H9 (cell line): ENCODE measurements at regions not wholly inside any gene's neighbourhood (a gene's known extent, or its start where the extent isn't known, plus 50 kb on each side); places are given as distances from the start of the nearest gene placed in this dataset.

Experiments used
- DNase-seq: peaks from one replicate; pipeline ENCODE4 v3.0.0-alpha.2; 2017
- H2AFZ ChIP-seq: one replicate; pipeline ENCODE4 v1.6.1; 2013; ENCODE audit warnings: mild to moderate bottlenecking, low read length, control low read depth, moderate library complexity
- H2AK5ac ChIP-seq: 2 replicates; pipeline ENCODE4 v1.6.1; 2013; ENCODE audit warnings: low read length, control low read depth, mixed read lengths; ENCODE audit not compliant: insufficient read length
- H2BK120ac ChIP-seq: one replicate; pipeline ENCODE4 v1.6.1; 2013; ENCODE audit warnings: low read depth, mild to moderate bottlenecking, low read length, control low read depth, inconsistent platforms; ENCODE audit not compliant: poor library complexity, severe bottlenecking
- H2BK12ac ChIP-seq: 2 replicates; pipeline ENCODE4 v1.6.1; 2013; ENCODE audit warnings: low read length, control low read depth, mixed read lengths, low read depth; ENCODE audit not compliant: insufficient read length
- H2BK15ac ChIP-seq: 2 replicates; pipeline ENCODE4 v1.6.1; 2013; ENCODE audit warnings: low read depth, low read length, control low read depth
- H2BK20ac ChIP-seq: one replicate; pipeline ENCODE4 v1.6.1; 2013; ENCODE audit warnings: low read depth, mild to moderate bottlenecking, low read length, control low read depth, inconsistent platforms; ENCODE audit not compliant: poor library complexity, severe bottlenecking
- H2BK5ac ChIP-seq: 2 replicates; pipeline ENCODE4 v1.6.1; 2013; ENCODE audit warnings: low read length, control low read depth, mixed read lengths; ENCODE audit not compliant: insufficient read length
- H3K14ac ChIP-seq: 2 replicates; pipeline ENCODE4 v1.6.1; 2013; ENCODE audit warnings: low read length, control low read depth; ENCODE audit not compliant: insufficient read depth
- H3K18ac ChIP-seq: 2 replicates; pipeline ENCODE4 v1.6.1; 2013; ENCODE audit warnings: low read depth, mild to moderate bottlenecking, mixed read lengths, low read length, control low read depth; ENCODE audit not compliant: insufficient read length
- H3K23ac ChIP-seq: 2 replicates; pipeline ENCODE4 v1.6.1; 2013; ENCODE audit warnings: low read length, control low read depth, mixed read lengths, low read depth; ENCODE audit not compliant: insufficient read length
- H3K23me2 ChIP-seq: 2 replicates; pipeline ENCODE4 v1.6.1; 2013; ENCODE audit warnings: low read depth, mild to moderate bottlenecking, mixed read lengths, low read length, control low read depth; ENCODE audit not compliant: insufficient read length, poor library complexity, severe bottlenecking
- H3K27ac ChIP-seq: 2 replicates; pipeline ENCODE4 v1.5.1; 2013; ENCODE audit warnings: low read length, control low read depth, mixed read lengths, low read depth; ENCODE audit not compliant: insufficient read length
- H3K27me3 ChIP-seq: 2 replicates; pipeline ENCODE4 v1.6.1; 2013; ENCODE audit warnings: low read length, control low read depth, inconsistent platforms; ENCODE audit not compliant: insufficient read depth
- H3K4ac ChIP-seq: 2 replicates; pipeline ENCODE4 v1.6.1; 2013; ENCODE audit warnings: low read depth, mild to moderate bottlenecking, control low read depth, inconsistent platforms, low read length, moderate library complexity
- H3K4me1 ChIP-seq: 2 replicates; pipeline ENCODE4 v1.6.1; 2013; ENCODE audit warnings: low read length, control low read depth, inconsistent platforms; ENCODE audit not compliant: insufficient read depth
- H3K4me2 ChIP-seq: 2 replicates; pipeline ENCODE4 v1.6.1; 2013; ENCODE audit warnings: low read length, control low read depth, mixed read lengths; ENCODE audit not compliant: insufficient read length, insufficient read depth
- H3K56ac ChIP-seq: 2 replicates; pipeline ENCODE4 v1.6.1; 2013; ENCODE audit warnings: low read depth, mild to moderate bottlenecking, mixed read lengths, low read length, control low read depth; ENCODE audit not compliant: insufficient read length
- H3K79me1 ChIP-seq: 2 replicates; pipeline ENCODE4 v1.6.1; 2013; ENCODE audit warnings: low read depth, mild to moderate bottlenecking, moderate library complexity, low read length, control low read depth, inconsistent platforms; ENCODE audit not compliant: insufficient read depth, poor library complexity, severe bottlenecking
- H3K79me2 ChIP-seq: 2 replicates; pipeline ENCODE4 v1.6.1; 2013; ENCODE audit warnings: low read length, control low read depth, inconsistent platforms; ENCODE audit not compliant: insufficient read depth
- H3K9ac ChIP-seq: 2 replicates; pipeline ENCODE4 v1.6.1; 2013; ENCODE audit warnings: low read length, control low read depth, mixed read lengths; ENCODE audit not compliant: insufficient read length; ENCODE audit errors: extremely low read depth
- H3K9me3 ChIP-seq: one replicate; pipeline ENCODE4 v1.6.1; 2013; ENCODE audit warnings: low read depth, low read length, inconsistent platforms; ENCODE audit not compliant: control insufficient read depth
- H3T11ph ChIP-seq: one replicate; pipeline ENCODE4 v1.6.1; 2013; ENCODE audit warnings: mild to moderate bottlenecking, low read length, control low read depth, inconsistent platforms
- H4K20me1 ChIP-seq: one replicate; pipeline ENCODE4 v1.6.1; 2013; ENCODE audit not compliant: control insufficient read depth, insufficient read length, insufficient read depth
- H4K5ac ChIP-seq: 2 replicates; pipeline ENCODE4 v1.6.1; 2013; ENCODE audit warnings: low read depth, mild to moderate bottlenecking, mixed read lengths, low read length, control low read depth; ENCODE audit not compliant: insufficient read length
- H4K8ac ChIP-seq: replicated peaks from 2 replicates; pipeline ENCODE4 v1.6.1; 2013; ENCODE audit warnings: low read length, control low read depth, mixed read lengths, low read depth; ENCODE audit not compliant: insufficient read length
- H4K91ac ChIP-seq: 2 replicates; pipeline ENCODE4 v1.6.1; 2013; ENCODE audit warnings: low read depth, mild to moderate bottlenecking, moderate library complexity, mixed read lengths, low read length, control low read depth; ENCODE audit not compliant: insufficient read length
- H3K27ac Mint-ChIP-seq, 3 experiments: 2 replicates in 2 of 3; 3 replicates in 1 of 3; pipeline ENCODE4 v1.8.0; 2020 to 2021; ENCODE audit warnings: mixed read lengths in 3 of 3, mild to moderate bottlenecking in 1 of 3, moderate library complexity in 1 of 3
- H3K27me3 Mint-ChIP-seq: 2 replicates; pipeline ENCODE4 v1.8.0; 2021; ENCODE audit warnings: low read depth, mild to moderate bottlenecking, moderate library complexity, mixed read lengths
- H3K36me3 Mint-ChIP-seq, 3 experiments: 2 replicates in 2 of 3; 3 replicates in 1 of 3; pipeline ENCODE4 v1.8.0; 2020 to 2021; ENCODE audit warnings: low read depth in 3 of 3, mixed read lengths in 3 of 3; ENCODE audit not compliant: insufficient read depth in 1 of 3
- H3K4me1 Mint-ChIP-seq, 2 experiments: 2 replicates each; pipeline ENCODE4 v1.8.0; 2020; ENCODE audit warnings: mixed read lengths in 2 of 2
- H3K4me3 Mint-ChIP-seq, 2 experiments: 2 replicates in 1 of 2; 3 replicates in 1 of 2; pipeline ENCODE4 v1.8.0; 2020 to 2021; ENCODE audit warnings: mild to moderate bottlenecking in 2 of 2, mixed read lengths in 2 of 2, moderate library complexity in 1 of 2
- H3K9me3 Mint-ChIP-seq, 2 experiments: 2 replicates in 1 of 2; 3 replicates in 1 of 2; pipeline ENCODE4 v1.8.0; 2020; ENCODE audit warnings: mild to moderate bottlenecking in 2 of 2, mixed read lengths in 2 of 2, moderate library complexity in 1 of 2
- CTCF ChIP-seq: fragments of 200-600 bp; sonication (generic); conservative IDR thresholded peaks from 3 replicates; pipeline ENCODE4 v1.8.0; 2021; ENCODE audit warnings: antibody characterized with exemption, mild to moderate bottlenecking
- WGBS: extraction: QIAGEN DNeasy Blood & Tissue Kit; methylation state at CpG from one replicate; pipeline ENCODE4 v1.1.7; 2013; ENCODE audit warnings: missing lambda C conversion rate, low lambda C conversion rate, mixed read lengths; ENCODE audit not compliant: insufficient read length; ENCODE audit errors: extremely low coverage; 5-methylcytosine and 5-hydroxymethylcytosine counted together

- H3K18ac ChIP-seq: no peak overlapping the region
- H3K23ac ChIP-seq: no peak overlapping the region
- no peak overlapping the region for H4K91ac ChIP-seq
- no CpG with 5 or more reads among the region's 4 CpGs for WGBS
- no peak overlapping the region for H3K9ac ChIP-seq
- no peak overlapping the region for H3K14ac ChIP-seq
- H4K20me1 ChIP-seq: no peaks in the 10 kb centered on the region
- no peak overlapping the region for H2AFZ ChIP-seq
- TF ChIP-seq CTCF: no peak
- Mint-ChIP-seq H3K9me3 (peaks cover 3 to 11% of the 10 kb centered on the region in 2 experiments; a peak in 4 of 5 replicates), H3K27ac (no peak overlapping the region), H3K4me1 (no peaks in the 10 kb centered on the region), H3K27me3 (peaks cover 4% of the 10 kb centered on the region; the same call in 1 of the 2 replicates), H3K36me3 (peaks cover 0 to 5% (median 4%) of the 10 kb centered on the region in 3 experiments; a peak in 1 of 7 replicates), H3K4me3 (no peak overlapping the region)
- no peak overlapping the region for H2BK120ac ChIP-seq
- H3K56ac ChIP-seq: no peak overlapping the region
- no peaks in the 10 kb centered on the region for H3K23me2 ChIP-seq
- no peak overlapping the region for H2AK5ac ChIP-seq
- no peak overlapping the region for H4K8ac ChIP-seq
- no peak overlapping the region for H3T11ph ChIP-seq
- H3K9me3 ChIP-seq: no peaks in the 10 kb centered on the region
- no peaks in the 10 kb centered on the region for H3K4me1 ChIP-seq
- no peak overlapping the region for H3K4me2 ChIP-seq
- no peaks in the 10 kb centered on the region for H3K79me1 ChIP-seq
- H2BK12ac ChIP-seq: no peak overlapping the region
- no peak for DNase-seq
- H3K4ac ChIP-seq: no peak overlapping the region
- H4K5ac ChIP-seq: no peak overlapping the region
- no peak overlapping the region for H2BK5ac ChIP-seq
- no peak overlapping the region for H2BK20ac ChIP-seq
- no peaks in the 10 kb centered on the region for H3K79me2 ChIP-seq
- no peak overlapping the region for H3K27ac ChIP-seq
- no peaks in the 10 kb centered on the region for H3K27me3 ChIP-seq
- H2BK15ac ChIP-seq: no peak overlapping the region
These were observed 559.5 kb upstream of the CDH11 start for GRCh38 chr16:65681406-65681805.
